Activated CD8-positive, alpha-beta memory T cell treated with anti-CD3 and anti-CD28 coated beads, Interleukin-2, amount 10 ng/mL, durations not matched to agents 7 days and 5 days (primary cell): ENCODE measurements at regions not wholly inside any gene's neighbourhood (a gene's known extent, or its start where the extent isn't known, plus 50 kb on each side); places are given as distances from the start of the nearest gene placed in this dataset.
"Not testable (repeated sequence)": the region's sequence is repeated elsewhere in the genome, so short reads cannot be mapped to it uniquely, and the experiment has no call there.

Experiments used
- ATAC-seq: fragments of 150-1000 bp; cut with Tn5 transposase; one replicate; pipeline ENCODE4 v1.10.0; 2021; ENCODE audit warnings: moderate library complexity
- CTCF ChIA-PET: fragments of 350-600 bp; sonication (Branson Sonifier 250); formaldehyde crosslinking; loops from one replicate; lab custom pipeline; 2021; ENCODE audit warnings: antibody characterized with exemption; lab: Charles Lee
- DNase-seq: peaks from one replicate; pipeline ENCODE4 v3.0.0-alpha.2; 2020
- H3K27ac Mint-ChIP-seq: one replicate; pipeline ENCODE4 v1.8.0; 2021; ENCODE audit warnings: mild to moderate bottlenecking, mixed read lengths
- H3K27me3 Mint-ChIP-seq: one replicate; pipeline ENCODE4 v1.8.0; 2021; ENCODE audit warnings: mixed read lengths
- H3K36me3 Mint-ChIP-seq: one replicate; pipeline ENCODE4 v1.8.0; 2021; ENCODE audit warnings: mild to moderate bottlenecking, mixed read lengths
- H3K4me1 Mint-ChIP-seq: one replicate; pipeline ENCODE4 v1.8.0; 2021; ENCODE audit warnings: mixed read lengths
- H3K4me3 Mint-ChIP-seq: one replicate; pipeline ENCODE4 v1.8.0; 2021; ENCODE audit warnings: mild to moderate bottlenecking, moderate library complexity, mixed read lengths
- H3K9me3 Mint-ChIP-seq: one replicate; pipeline ENCODE4 v1.8.0; 2022; ENCODE audit warnings: low read depth, mixed read lengths

GRCh38 chr7:13603016-13603415, 386.4 kb downstream of the ETV1 start:
- ATAC-seq (no peak), DNase-seq (no peak)
- no peaks in the 10 kb centered on the region for H3K4me1 Mint-ChIP-seq
- no peaks in the 10 kb centered on the region for H3K36me3 Mint-ChIP-seq
- no peak overlapping the region for H3K27ac Mint-ChIP-seq
- CTCF ChIA-PET = no interaction called here
- H3K9me3 Mint-ChIP-seq = no peaks in the 10 kb centered on the region
- H3K4me3 Mint-ChIP-seq = no peak overlapping the region
- no peaks in the 10 kb centered on the region for H3K27me3 Mint-ChIP-seq

- no peak for DNase-seq
- CTCF ChIA-PET = no interaction called here
- no peak for ATAC-seq
- Mint-ChIP-seq H3K9me3 (no peaks in the 10 kb centered on the region), H3K4me1 (no peaks in the 10 kb centered on the region), H3K36me3 (no peaks in the 10 kb centered on the region), H3K4me3 (no peak overlapping the region), H3K27ac (no peak overlapping the region), H3K27me3 (no peaks in the 10 kb centered on the region)
Measured at GRCh38 chr7:13603661-13604060, 385.8 kb downstream of the ETV1 start.

GRCh38 chr7:13604178-13604577, 385.3 kb downstream of the ETV1 start:
- H3K9me3 Mint-ChIP-seq = no peaks in the 10 kb centered on the region
- H3K4me1 Mint-ChIP-seq = no peaks in the 10 kb centered on the region
- no peak overlapping the region for H3K4me3 Mint-ChIP-seq
- no peak overlapping the region for H3K27ac Mint-ChIP-seq
- H3K27me3 Mint-ChIP-seq = no peaks in the 10 kb centered on the region
- ATAC-seq = no peak
- CTCF ChIA-PET = no interaction called here
- no peaks in the 10 kb centered on the region for H3K36me3 Mint-ChIP-seq
- no peak for DNase-seq

GRCh38 chr7:13610372-13610771, 379.1 kb downstream of the ETV1 start:
- DNase-seq (no peak), ATAC-seq (no peak)
- H3K9me3 Mint-ChIP-seq = no peaks in the 10 kb centered on the region
- H3K4me3 Mint-ChIP-seq = no peak overlapping the region
- H3K27ac Mint-ChIP-seq = no peak overlapping the region
- CTCF ChIA-PET = no interaction called here
- H3K36me3 Mint-ChIP-seq = no peaks in the 10 kb centered on the region
- no peaks in the 10 kb centered on the region for H3K27me3 Mint-ChIP-seq
- H3K4me1 Mint-ChIP-seq = no peaks in the 10 kb centered on the region

GRCh38 chr7:13615679-13616078, 373.8 kb downstream of the ETV1 start:
- CTCF ChIA-PET = no interaction called here
- Mint-ChIP-seq H3K27ac (no peak overlapping the region), H3K36me3 (no peaks in the 10 kb centered on the region), H3K9me3 (no peaks in the 10 kb centered on the region), H3K27me3 (no peaks in the 10 kb centered on the region), H3K4me3 (no peak overlapping the region), H3K4me1 (no peaks in the 10 kb centered on the region)
- no peak for ATAC-seq
- no peak for DNase-seq

- CTCF ChIA-PET = no interaction called here
- H3K9me3 Mint-ChIP-seq = no peaks in the 10 kb centered on the region
Measured at GRCh38 chr7:13627455-13627854, 362.0 kb downstream of the ETV1 start.

GRCh38 chr7:13628239-13629001, 361.0 kb downstream of the ETV1 start:
- no peaks in the 10 kb centered on the region for H3K4me1 Mint-ChIP-seq
- CTCF ChIA-PET = no interaction called here
- no peaks in the 10 kb centered on the region for H3K9me3 Mint-ChIP-seq
- H3K36me3 Mint-ChIP-seq = no peaks in the 10 kb centered on the region
- no peaks in the 10 kb centered on the region for H3K27me3 Mint-ChIP-seq
- no peak for DNase-seq
- ATAC-seq = no peak
- no peak overlapping the region for H3K27ac Mint-ChIP-seq
- H3K4me3 Mint-ChIP-seq = no peak overlapping the region

More at GRCh38 chr7:13627455-13627854, 362.0 kb downstream of the ETV1 start:
- Mint-ChIP-seq H3K4me3 (no peak overlapping the region), H3K36me3 (no peaks in the 10 kb centered on the region), H3K27ac (no peak overlapping the region), H3K27me3 (no peaks in the 10 kb centered on the region), H3K4me1 (no peaks in the 10 kb centered on the region)
- no peak for ATAC-seq
- DNase-seq = no peak

- H3K27me3 Mint-ChIP-seq, H3K27ac Mint-ChIP-seq, H3K9me3 Mint-ChIP-seq, ATAC-seq, H3K36me3 Mint-ChIP-seq, H3K4me1 Mint-ChIP-seq, CTCF ChIA-PET, H3K4me3 Mint-ChIP-seq, DNase-seq: not testable (repeated sequence)
Measured at GRCh38 chr7:13631207-13632049, 358.0 kb downstream of the ETV1 start.

GRCh38 chr7:13633857-13634256, 355.6 kb downstream of the ETV1 start:
- DNase-seq (no peak), ATAC-seq (no peak)
- Mint-ChIP-seq H3K36me3 (no peaks in the 10 kb centered on the region), H3K27ac (no peak overlapping the region), H3K4me1 (no peaks in the 10 kb centered on the region), H3K9me3 (no peaks in the 10 kb centered on the region), H3K4me3 (no peak overlapping the region), H3K27me3 (no peaks in the 10 kb centered on the region)
- CTCF ChIA-PET = no interaction called here

- DNase-seq (no peak), ATAC-seq (no peak)
- H3K4me3 Mint-ChIP-seq = no peak overlapping the region
- H3K36me3 Mint-ChIP-seq = no peaks in the 10 kb centered on the region
- H3K9me3 Mint-ChIP-seq = no peaks in the 10 kb centered on the region
- H3K27me3 Mint-ChIP-seq = no peaks in the 10 kb centered on the region
- no peaks in the 10 kb centered on the region for H3K4me1 Mint-ChIP-seq
- CTCF ChIA-PET = no interaction called here
- H3K27ac Mint-ChIP-seq = no peak overlapping the region
Measured at GRCh38 chr7:13639396-13639795, 350.1 kb downstream of the ETV1 start.

GRCh38 chr7:13641714-13642113, 347.8 kb downstream of the ETV1 start:
- no peak for DNase-seq
- H3K4me3 Mint-ChIP-seq = no peak overlapping the region
- CTCF ChIA-PET = no interaction called here
- no peaks in the 10 kb centered on the region for H3K9me3 Mint-ChIP-seq
- H3K36me3 Mint-ChIP-seq = no peaks in the 10 kb centered on the region
- ATAC-seq = no peak
- no peaks in the 10 kb centered on the region for H3K27me3 Mint-ChIP-seq
- H3K4me1 Mint-ChIP-seq = no peaks in the 10 kb centered on the region
- no peak overlapping the region for H3K27ac Mint-ChIP-seq

- Mint-ChIP-seq H3K4me3 (no peak overlapping the region), H3K9me3 (no peaks in the 10 kb centered on the region), H3K27me3 (no peaks in the 10 kb centered on the region), H3K27ac (no peak overlapping the region), H3K36me3 (no peaks in the 10 kb centered on the region), H3K4me1 (no peaks in the 10 kb centered on the region)
- DNase-seq = no peak
- CTCF ChIA-PET = no interaction called here
- ATAC-seq = no peak
Measured at GRCh38 chr7:13651167-13651566, 338.3 kb downstream of the ETV1 start.

GRCh38 chr7:13656330-13656729, 333.1 kb downstream of the ETV1 start:
- CTCF ChIA-PET = no interaction called here
- H3K27me3 Mint-ChIP-seq = no peaks in the 10 kb centered on the region
- H3K9me3 Mint-ChIP-seq = peaks cover 4% of the 10 kb centered on the region
- no peaks in the 10 kb centered on the region for H3K4me1 Mint-ChIP-seq
- no peak overlapping the region for H3K27ac Mint-ChIP-seq
- no peak overlapping the region for H3K4me3 Mint-ChIP-seq
- ATAC-seq (no peak), DNase-seq (no peak)
- no peaks in the 10 kb centered on the region for H3K36me3 Mint-ChIP-seq

GRCh38 chr7:13673290-13673689, 316.2 kb downstream of the ETV1 start:
- ATAC-seq = no peak
- CTCF ChIA-PET = no interaction called here
- Mint-ChIP-seq H3K9me3 (no peaks in the 10 kb centered on the region), H3K36me3 (no peaks in the 10 kb centered on the region), H3K4me1 (no peaks in the 10 kb centered on the region), H3K27me3 (no peaks in the 10 kb centered on the region), H3K4me3 (no peak overlapping the region), H3K27ac (no peak overlapping the region)
- no peak for DNase-seq
